ENCODE measurements at regions not wholly inside any gene's neighbourhood (a gene's known extent, or its start where the extent isn't known, plus 50 kb on each side); places are given as distances from the start of the nearest gene placed in this dataset.

GRCh38 chr12:88923631-88924030, 343.4 kb upstream of the KITLG start:
- H3K9ac ChIP-seq (ENCODE audit: control insufficient read depth, extremely low read depth, insufficient read depth, low read length) = peak overlapping the region; percentile 1
- FAIRE-seq (no peak), DNase-seq (ENCODE audit: low read depth, low spot score) (no peak)
- TF ChIP-seq CTCF (optimal IDR thresholded peaks at IDR 0.05 in 1 of 3, IDR thresholded peaks at IDR 0.05 in 1 of 3, conservative IDR thresholded peaks at IDR 0.05 in 1 of 3; ENCODE audit: extremely low read depth in 1 of 3, insufficient read depth in 2 of 3, low read length in 3 of 3) = no peak
- TF ChIP-seq EZH2 (IDR thresholded peaks at IDR 0.05; ENCODE audit: low read length) = no peak
- no peaks in the 10 kb centered on the region for H4K20me1 ChIP-seq (ENCODE audit: control insufficient read depth, extremely low read depth, insufficient read depth, low read length)
- H2AFZ ChIP-seq (ENCODE audit: control insufficient read depth, low read length) = peak overlapping the region; percentile 53
- H3K27me3 ChIP-seq (ENCODE audit: control insufficient read depth, extremely low read depth, insufficient read depth, low read length) = no peaks in the 10 kb centered on the region
- no peaks in the 10 kb centered on the region for H3K79me2 ChIP-seq (ENCODE audit: control insufficient read depth, insufficient read depth, low read length)
- dilution Hi-C loops (cut with MboI; ENCODE audit: extremely low pct_ligation_motif_present, low sequenced_read_pairs) = no loop called here
- peaks cover 52% of the 10 kb centered on the region for H3K4me1 ChIP-seq (ENCODE audit: control insufficient read depth, extremely low read depth, insufficient read depth, low read length)
- no peaks in the 10 kb centered on the region for H3K9me3 ChIP-seq (ENCODE audit: control insufficient read depth, low read depth, low read length)
- H3K9me1 ChIP-seq (ENCODE audit: control insufficient read depth, extremely low read depth, insufficient read depth, low read length) = no peaks in the 10 kb centered on the region
- H3K4me2 ChIP-seq (ENCODE audit: control insufficient read depth, extremely low read depth, insufficient read depth, low read depth, low read length) = no peak overlapping the region
- peak overlapping the region; percentile 61 for H3K27ac ChIP-seq (ENCODE audit: control insufficient read depth, insufficient read depth, low read length)
- no peaks in the 10 kb centered on the region for H3K36me3 ChIP-seq (ENCODE audit: control insufficient read depth in 2 of 2, extremely low read depth in 1 of 2, insufficient read depth in 2 of 2, low read length in 2 of 2)
- H3K4me3 ChIP-seq (ENCODE audit: control insufficient read depth in 2 of 3, extremely low read depth in 1 of 3, insufficient read depth in 2 of 3, low read depth in 1 of 3, low read length in 3 of 3) = no peak overlapping the region

GRCh38 chr12:88922816-88923215, 342.5 kb upstream of the KITLG start:
- Histone ChIP-seq H3K27me3 (ENCODE audit: control insufficient read depth, extremely low read depth, insufficient read depth, low read length) (no peaks in the 10 kb centered on the region), H3K9ac (ENCODE audit: control insufficient read depth, extremely low read depth, insufficient read depth, low read length) (no peak overlapping the region), H2AFZ (ENCODE audit: control insufficient read depth, low read length) (peak overlapping the region; percentile 48), H3K4me3 (ENCODE audit: control insufficient read depth in 2 of 3, extremely low read depth in 1 of 3, insufficient read depth in 2 of 3, low read depth in 1 of 3, low read length in 3 of 3) (no peak overlapping the region), H3K4me1 (ENCODE audit: control insufficient read depth, extremely low read depth, insufficient read depth, low read length) (peaks cover 52% of the 10 kb centered on the region), H3K27ac (ENCODE audit: control insufficient read depth, insufficient read depth, low read length) (peak overlapping the region; percentile 61), H3K4me2 (ENCODE audit: control insufficient read depth, extremely low read depth, insufficient read depth, low read depth, low read length) (peak overlapping the region; percentile 24), H3K79me2 (ENCODE audit: control insufficient read depth, insufficient read depth, low read length) (no peaks in the 10 kb centered on the region), H3K9me1 (ENCODE audit: control insufficient read depth, extremely low read depth, insufficient read depth, low read length) (no peaks in the 10 kb centered on the region), H4K20me1 (ENCODE audit: control insufficient read depth, extremely low read depth, insufficient read depth, low read length) (no peaks in the 10 kb centered on the region), H3K9me3 (ENCODE audit: control insufficient read depth, low read depth, low read length) (no peaks in the 10 kb centered on the region), H3K36me3 (ENCODE audit: control insufficient read depth in 2 of 2, extremely low read depth in 1 of 2, insufficient read depth in 2 of 2, low read length in 2 of 2) (no peaks in the 10 kb centered on the region)
- TF ChIP-seq CTCF (optimal IDR thresholded peaks at IDR 0.05 in 1 of 3, IDR thresholded peaks at IDR 0.05 in 1 of 3, conservative IDR thresholded peaks at IDR 0.05 in 1 of 3; ENCODE audit: extremely low read depth in 1 of 3, insufficient read depth in 2 of 3, low read length in 3 of 3) = no peak
- no peak for TF ChIP-seq EZH2 (IDR thresholded peaks at IDR 0.05; ENCODE audit: low read length)
- DNase-seq (ENCODE audit: low read depth, low spot score) (no peak), FAIRE-seq (no peak)
- dilution Hi-C loops (cut with MboI; ENCODE audit: extremely low pct_ligation_motif_present, low sequenced_read_pairs) = no loop called here
